ENCODE measurements at regions not wholly inside any gene's neighbourhood (a gene's known extent, or its start where the extent isn't known, plus 50 kb on each side); places are given as distances from the start of the nearest gene placed in this dataset.
"Not testable (repeated sequence)": the region's sequence is repeated elsewhere in the genome, so short reads cannot be mapped to it uniquely, and the experiment has no call there.

DNA sequence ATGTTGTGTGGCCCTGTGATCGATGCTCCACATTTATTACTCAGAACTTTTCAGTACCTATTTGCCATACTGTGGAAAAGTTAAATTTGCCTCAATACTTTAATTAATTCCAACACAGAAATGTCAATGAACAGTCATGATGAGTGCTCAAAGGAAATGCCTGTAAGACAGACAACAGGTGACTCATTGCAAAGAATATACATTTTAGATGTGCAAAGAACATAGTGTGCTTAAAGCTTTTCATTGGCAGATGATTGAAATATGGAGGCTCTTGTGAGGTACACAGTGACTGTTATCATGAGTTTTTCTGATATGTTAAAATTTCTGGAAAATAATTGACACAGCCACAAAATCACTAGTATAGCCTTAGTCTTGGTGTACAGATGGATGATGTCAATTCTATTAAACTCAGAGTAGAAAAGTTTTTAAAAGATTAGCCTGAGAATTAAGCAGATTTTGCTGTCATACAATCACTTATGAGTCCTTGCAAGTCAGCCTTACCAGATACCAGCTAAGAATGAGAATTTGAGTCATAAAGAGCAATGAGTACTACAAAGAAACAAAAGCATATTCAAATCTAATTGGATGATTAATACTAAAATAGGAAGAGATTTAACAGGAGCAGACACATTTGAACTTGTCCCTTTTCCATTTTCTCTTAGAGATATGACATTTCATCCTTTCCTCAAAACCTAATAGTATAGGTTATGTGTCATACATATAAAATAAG lies 544.1 kb downstream of the KCNH5 start:
- DNase-seq (ENCODE audit: low read depth, low spot score) = no peak

DNA sequence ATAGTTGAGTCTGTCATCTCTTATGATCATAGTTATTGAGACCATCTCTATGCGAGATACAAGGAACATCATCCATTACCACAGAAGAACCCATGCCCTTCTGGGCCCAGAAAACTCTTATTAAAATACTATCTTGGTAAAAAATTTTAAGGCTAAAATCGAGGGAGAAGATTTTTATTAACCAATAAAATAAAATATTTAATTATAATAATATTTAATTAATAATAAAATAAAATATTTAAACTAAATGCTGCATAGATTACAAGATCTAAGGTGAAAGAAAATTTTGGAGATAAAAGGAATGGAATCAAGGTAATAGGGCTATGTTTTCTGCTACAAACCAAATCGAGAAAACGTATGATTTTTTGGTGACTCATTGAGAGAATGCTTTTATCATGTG lies 540.2 kb downstream of the KCNH5 start:
- no peak for DNase-seq (ENCODE audit: low read depth, low spot score)

DNA sequence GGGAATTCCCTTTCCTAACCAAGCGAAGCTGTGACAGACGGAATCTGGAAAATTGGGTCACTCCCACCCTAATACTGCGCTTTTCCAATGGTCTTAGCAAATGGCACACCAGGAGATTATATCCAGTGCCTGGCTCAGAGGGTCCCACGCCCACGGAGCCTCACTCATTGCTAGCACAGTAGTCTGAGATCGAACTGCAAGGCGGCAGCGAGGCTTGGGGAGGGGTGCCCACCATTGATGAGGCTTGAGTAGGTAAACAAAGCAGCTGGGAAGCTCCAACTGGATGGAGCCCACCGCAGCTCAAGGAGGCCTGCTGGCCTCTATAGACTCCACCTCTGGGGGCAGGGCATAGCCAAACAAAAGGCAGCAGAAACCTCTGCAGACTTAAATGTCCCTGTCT lies 523.9 kb downstream of the KCNH5 start:
- DNase-seq (ENCODE audit: low read depth, low spot score) = not testable (repeated sequence)

DNA sequence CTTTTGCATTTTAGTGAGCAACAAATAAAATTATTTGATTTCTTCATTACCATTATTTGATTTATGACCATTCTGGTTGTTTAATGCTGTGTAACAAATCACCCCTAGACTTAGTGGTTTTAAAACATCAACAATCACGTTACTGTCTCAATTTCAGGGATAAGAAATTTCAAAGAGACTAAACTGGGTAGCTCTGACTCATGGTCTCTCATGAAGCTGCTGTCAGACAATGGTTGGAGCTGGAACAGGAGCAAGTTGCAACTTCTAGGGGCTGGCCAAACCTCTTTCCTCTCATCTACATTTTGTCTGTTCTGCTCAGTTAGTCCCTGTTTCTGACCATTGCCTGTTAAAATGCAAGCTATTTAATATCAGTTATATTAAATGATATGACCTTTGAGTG lies 517.0 kb downstream of the KCNH5 start:
- DNase-seq (ENCODE audit: low read depth, low spot score) = no peak

DNA sequence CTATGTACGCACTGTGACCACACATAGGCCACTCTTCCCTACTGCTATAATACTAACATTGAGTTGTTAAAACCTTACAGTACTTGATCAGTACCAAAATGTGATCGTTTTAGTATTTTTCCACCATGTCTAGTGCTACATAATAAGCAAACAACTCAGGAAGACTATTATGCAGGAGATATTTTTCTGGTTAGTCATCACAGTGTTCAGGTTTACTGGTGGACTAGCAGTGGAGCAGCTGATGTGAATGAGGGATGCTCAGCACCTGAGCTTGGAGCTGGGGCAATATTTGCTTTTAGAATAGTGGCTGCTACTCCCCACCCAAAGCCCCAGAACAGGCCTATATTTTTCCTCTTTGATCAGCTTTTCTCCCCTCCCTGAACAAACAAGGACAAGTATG lies 513.1 kb downstream of the KCNH5 start:
- DNase-seq (ENCODE audit: low read depth, low spot score) = no peak

DNA sequence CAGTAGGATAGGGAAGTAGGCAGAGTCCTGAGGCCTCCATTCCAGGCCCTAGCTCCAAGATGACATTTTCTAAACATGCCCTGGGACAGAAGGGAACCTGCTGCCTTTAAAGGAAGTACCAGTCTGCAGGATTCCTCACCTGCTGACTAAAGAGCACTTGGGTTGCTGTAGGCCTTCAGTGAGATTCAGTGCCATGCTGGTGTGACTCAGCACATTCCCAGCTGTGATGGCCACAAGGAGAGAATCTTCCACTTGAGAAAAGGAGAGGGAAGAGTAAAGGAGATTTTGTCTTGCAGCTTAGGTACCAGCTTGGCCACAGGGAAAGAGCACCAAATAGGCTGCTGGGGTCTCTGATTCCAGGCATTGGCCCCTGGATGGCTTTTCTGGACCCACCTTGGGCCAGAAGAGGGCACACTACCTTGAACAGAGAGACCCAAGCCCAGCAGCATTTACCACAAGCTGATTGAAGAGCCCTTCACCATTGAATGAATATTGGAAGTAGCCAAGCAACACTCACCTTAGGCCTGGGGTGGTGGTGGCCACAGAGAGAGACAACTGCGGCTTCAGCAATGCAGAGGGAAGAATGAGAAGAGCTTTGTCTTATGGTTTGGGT lies 498.3 kb downstream of the KCNH5 start:
- DNase-seq (ENCODE audit: low read depth, low spot score) = peak; percentile 16

DNA sequence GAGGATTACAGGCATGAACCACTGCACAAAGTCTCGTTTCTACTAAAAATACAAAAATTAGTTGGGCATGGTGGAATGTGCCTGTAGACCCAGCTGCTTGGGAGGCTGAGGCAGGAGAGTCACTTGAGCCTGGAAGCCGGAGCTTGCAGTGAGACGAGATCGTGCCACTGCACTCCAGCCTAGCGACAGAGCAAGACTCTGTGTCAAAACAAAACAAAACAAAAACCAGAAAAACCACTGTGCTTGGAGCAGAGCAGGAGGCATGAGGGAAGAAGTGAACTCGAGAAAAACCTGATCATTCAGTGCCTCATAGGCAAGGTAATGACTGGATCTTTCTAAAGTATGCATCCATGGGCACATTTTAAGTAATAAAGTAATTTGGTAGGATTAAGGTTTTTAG lies 487.8 kb downstream of the KCNH5 start:
- peak; percentile 50 for DNase-seq (ENCODE audit: low read depth, low spot score)

DNA sequence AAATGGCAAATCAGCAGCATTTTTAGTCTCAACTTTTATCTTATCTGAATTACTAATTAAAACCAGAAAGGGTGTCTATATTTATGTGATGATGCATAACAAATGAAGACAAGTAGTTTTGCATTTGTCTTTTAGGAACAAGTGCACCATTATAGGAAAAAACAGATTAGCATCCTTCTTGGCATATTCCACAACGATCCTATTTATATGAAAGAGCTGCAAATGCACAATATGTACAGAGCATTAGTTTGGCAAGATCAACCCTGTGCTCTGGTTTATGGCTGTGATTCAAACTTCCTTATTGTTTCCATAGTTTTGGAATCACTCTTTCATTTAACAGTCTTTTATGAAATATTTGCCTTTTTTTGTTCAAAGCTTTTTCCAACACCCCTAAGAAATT lies 486.8 kb downstream of the KCNH5 start:
- no peak for DNase-seq (ENCODE audit: low read depth, low spot score)

DNA sequence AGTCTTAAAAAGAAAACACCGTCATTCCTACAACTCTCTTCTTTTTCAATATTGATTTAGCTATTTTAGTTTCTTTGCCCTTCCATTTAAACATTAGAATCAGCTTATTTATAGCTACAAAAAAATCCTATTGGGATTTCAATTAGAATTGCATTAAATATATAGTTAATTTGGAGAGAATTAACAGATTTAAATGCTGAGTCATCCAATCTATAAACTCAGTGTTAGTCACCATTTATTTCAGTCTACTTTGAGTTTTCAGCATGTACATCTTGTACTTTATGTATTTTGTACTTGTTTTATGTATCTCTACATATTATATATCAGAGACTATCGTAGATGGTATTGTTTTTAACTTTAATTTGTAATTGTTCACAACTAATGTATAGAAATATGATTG lies 460.0 kb downstream of the KCNH5 start:
- no peak for DNase-seq (ENCODE audit: low read depth, low spot score)

DNA sequence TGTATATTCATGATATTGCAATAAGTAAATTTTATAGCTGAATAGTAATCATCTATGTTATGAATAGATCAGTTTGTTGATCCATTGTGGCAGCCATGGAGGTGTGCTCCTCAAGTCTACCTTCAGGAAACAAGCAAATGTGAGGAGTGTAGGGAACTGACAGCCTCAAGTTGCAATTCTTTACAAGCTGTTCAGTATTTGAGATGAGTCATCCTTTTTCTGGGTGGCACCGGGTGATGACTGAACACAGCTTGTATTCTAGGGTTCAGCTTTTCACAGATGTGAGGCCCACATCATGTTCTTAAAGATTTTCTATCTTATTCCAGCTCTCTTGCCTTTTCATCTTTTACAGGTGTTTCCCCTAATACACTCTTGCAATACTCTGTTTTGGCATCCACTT lies 452.4 kb downstream of the KCNH5 start:
- DNase-seq (ENCODE audit: low read depth, low spot score) = no peak

DNA sequence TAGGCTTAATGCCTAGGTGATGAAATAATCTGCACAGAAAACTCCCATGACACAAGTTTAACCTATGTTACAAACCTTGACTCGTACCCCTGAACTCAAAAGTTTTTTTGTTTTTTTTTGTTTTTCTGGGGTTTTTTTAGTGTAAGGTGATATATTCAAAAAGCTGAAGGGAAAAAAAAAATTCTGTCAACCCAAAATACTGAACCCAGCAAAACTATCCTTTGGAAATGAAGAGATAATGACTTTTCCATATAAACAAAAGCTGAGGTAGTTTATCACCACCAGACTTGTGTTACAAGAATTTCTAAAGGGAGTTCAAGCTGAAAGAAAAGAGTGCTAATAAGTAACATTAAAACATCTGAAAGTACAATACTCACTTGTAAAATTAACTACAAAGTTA lies 448.1 kb downstream of the KCNH5 start:
- no peak for DNase-seq (ENCODE audit: low read depth, low spot score)

DNA sequence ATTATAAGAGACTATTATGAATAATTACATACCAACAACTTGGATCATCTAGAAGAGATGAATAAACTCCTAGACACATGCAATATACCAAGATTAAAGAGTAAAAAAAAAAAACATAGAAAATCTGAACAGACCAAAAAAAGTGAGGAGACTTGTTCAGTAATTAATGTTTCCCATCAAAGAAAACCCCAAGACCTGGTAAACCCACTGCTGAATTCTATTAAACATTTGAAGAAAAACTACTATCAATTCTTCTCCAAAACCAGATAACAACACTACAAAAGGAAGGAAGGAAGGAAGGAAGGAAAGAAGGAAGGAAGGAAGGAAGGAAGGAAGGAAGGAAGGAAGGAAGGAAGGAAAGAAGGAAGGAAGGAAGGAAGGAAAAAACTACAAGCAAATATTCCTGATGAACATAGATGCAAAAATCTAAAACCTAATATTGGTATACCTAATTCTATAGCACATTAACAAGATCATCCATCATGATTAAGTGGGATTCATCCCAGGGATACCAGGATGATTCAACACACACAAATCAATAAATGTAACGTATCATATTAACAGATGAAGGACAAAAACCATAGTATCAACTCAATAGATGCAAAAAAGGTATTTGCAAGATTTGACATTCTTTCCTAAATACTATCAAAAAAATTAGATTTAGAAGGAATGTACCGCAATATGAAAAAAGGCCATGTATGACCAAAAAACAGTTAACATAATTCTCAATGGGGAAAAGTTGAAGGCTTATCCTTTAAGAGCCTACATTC lies 445.5 kb downstream of the KCNH5 start:
- DNase-seq (ENCODE audit: low read depth, low spot score) = no peak

DNA sequence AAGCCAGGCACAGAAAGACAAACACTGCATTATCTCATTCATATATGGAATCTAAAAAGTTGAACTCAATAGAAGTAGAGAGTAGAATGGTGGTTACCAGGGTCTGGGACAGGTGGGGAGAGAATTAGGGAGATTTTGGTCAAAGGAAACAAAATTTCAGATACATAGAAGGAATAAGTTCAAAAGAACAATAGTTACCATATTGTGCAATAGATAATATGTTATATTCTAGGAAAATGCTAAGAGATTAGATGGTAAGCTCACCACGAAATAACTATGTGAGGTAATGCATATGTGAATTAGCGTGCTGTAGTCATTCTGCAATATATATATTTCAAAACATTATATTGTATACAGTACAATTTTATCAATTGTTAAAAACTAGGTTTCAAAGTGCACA lies 442.5 kb downstream of the KCNH5 start:
- no peak for DNase-seq (ENCODE audit: low read depth, low spot score)

DNA sequence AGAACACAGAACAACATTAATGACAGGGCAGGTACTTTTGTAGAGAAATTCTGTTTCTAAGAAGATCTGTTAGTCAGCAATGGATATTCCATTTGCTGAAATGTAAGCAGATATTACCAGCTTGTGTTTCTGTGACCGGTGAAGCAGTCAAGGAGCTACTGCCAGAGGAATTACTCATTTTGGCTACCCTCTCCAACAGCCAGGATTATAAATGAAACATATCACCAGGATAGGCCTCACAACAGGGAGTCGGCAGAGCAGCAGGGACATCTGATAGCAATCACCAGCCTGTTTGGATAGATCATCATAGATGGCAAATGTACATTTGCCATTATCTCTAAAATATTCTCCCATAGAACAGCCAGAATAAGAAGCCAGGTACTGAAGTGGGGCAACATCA lies 440.7 kb downstream of the KCNH5 start:
- no peak for DNase-seq (ENCODE audit: low read depth, low spot score)

DNA sequence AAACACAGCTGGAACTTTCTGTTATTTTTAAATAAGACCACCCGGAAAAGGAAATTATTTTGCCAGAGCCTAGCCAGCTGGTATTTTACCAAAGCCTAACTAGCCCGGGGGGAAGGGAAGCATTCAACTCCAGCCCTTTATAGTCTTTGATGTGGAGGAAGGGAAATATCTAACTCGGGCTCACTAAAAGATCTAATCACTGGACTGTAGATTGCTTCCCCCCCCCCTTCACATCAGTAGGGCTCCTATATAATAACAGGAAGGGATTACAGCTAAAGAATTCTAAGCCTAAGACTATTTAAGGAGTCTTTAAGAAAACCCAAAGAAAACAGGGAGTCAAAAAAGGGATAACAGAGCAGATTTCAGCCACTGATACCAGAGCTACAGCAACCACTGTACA lies 431.1 kb downstream of the KCNH5 start:
- peak; percentile 25 for DNase-seq (ENCODE audit: low read depth, low spot score)

DNA sequence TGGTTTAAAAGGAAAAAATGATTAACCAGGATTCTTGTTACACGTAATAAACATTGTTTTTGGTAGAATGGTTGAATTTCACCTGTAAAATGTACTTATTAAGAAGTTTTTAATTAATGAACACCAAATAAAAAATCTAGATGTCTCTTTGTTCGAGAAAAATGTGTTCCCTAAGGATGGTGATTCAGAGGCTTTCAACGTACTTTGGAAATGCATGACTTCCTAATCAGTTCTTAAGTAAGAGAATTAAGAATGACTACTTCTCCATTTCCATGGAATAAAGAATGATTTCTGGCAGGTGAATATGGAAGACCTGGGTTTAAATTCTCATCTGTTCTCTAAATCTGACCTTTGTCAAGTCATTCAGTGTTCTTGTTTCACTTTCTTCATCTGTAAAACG lies 428.6 kb downstream of the KCNH5 start:
- no peak for DNase-seq (ENCODE audit: low read depth, low spot score)

DNA sequence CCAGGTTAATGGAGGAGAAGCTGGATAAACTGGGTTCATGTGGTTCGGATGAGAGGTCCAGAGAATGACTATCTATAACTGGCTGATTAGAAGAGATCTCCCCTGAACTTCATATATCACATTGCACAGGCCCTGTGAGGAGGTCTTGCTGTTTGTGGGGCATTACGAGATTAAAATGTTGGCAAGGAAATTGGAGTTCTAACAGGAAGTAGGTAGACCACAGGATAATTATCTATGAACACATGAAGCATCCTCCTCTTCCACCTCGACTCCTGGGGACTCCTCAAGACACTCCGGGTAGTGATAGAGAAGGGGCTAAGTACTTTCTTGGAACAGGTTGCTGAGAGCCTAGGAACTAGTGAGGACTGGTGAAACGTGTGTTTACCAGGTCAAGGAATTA lies 418.8 kb downstream of the KCNH5 start:
- DNase-seq (ENCODE audit: low read depth, low spot score) = no peak

DNA sequence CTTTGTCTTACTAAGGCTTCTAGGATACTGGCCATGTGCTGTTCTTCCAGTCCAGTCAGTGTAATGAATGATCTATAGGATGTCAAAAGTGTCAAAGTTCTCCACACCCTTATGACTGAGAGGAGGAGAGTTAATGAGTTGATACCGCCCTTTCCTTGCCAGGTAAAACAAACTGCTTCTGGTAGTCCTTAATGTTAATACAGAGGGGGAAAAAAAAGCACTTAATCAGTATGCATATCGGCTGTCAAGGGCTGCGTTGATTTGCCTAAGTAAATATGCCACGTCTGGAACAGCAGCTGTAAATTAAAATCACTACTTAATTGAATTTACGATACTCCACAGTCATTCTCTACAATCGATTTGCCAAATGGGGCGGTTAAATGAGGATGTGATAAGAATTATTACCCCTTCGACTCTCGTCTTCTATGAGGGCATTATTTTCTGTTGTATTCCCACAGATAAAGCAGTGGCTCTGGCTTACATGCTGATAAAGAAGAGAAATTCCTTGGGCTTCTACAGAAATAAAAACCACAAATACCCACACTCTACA lies 416.0 kb downstream of the KCNH5 start:
- no peak for DNase-seq (ENCODE audit: low read depth, low spot score)

DNA sequence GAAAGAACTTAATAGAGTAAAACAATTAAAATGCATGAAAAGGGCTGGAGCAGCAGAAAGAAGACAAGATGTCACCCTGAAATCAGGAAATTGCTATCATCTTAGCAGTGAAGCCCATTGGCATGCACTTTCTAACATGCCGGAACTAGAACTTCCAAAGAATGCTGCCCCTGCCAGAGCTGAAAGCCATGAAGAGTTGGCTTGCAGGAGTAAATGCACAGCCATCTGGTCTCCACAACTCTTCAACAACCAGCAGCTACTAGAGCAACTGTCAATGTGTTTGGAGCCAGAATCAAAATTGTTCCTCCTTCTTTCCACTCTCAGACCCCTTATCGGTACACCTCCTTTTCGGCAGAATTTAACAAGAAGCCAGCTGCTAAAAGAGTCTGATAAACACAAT lies 414.1 kb downstream of the KCNH5 start:
- no peak for DNase-seq (ENCODE audit: low read depth, low spot score)

DNA sequence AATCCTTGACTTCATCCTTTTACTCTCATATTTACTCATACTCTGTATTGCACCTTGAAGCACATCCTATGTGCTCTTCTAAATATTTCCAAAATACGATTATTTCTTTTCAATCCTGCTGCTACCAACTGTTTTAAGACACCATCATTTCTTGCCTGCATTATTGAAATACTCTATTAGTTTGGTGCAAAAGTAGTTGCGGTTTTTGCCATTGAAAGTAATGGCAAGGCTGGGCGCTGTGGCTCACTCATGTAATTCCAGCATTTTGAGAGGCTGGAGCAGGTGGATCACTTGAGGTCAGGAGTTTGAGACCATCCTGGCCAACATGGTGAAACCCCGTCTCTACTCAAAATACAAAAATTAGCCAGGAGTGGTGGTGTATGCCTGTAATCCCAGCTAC lies 412.5 kb downstream of the KCNH5 start:
- DNase-seq (ENCODE audit: low read depth, low spot score) = no peak

DNA sequence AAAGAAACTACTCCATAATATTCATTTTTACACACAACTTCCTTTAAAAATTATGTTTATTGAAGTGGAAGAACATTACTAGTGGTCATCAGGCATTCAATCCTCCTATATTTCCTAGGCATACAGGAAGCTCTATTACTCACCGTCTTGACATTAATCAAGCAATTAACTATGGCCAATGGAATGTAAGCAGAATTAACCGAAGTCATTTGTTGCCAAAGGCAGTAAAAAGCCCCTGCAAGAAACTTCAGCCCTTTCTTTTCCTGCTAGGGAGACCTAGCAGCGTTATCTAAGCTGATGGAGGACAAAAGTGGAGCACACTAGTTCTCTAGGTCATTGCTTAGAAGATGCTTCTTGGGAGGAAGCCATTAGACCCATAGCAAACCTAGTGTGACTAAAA lies 399.6 kb downstream of the KCNH5 start:
- no peak for DNase-seq (ENCODE audit: low read depth, low spot score)

Data from ELF-1 (cell line).